Amniotic epithelial cell (primary cell): ENCODE measurements at regions not wholly inside any gene's neighbourhood (a gene's known extent, or its start where the extent isn't known, plus 50 kb on each side); places are given as distances from the start of the nearest gene placed in this dataset.
A peak's percentile ranks its signal among the peaks of the same experiment; 100 is the strongest.
"Not testable (repeated sequence)": the region's sequence is repeated elsewhere in the genome, so short reads cannot be mapped to it uniquely, and the experiment has no call there.

Source experiments
- DNase-seq: peaks from one replicate; pipeline ENCODE4 v3.0.0-alpha.2; 2010; ENCODE audit warnings: low read depth

- no peak for DNase-seq
Observed at GRCh38 chr3:95272781-95273180, 1209.9 kb downstream of the NSUN3 start.

- DNase-seq = peak; percentile 23
Observed at GRCh38 chr3:95277613-95278012, 1214.8 kb downstream of the NSUN3 start.

GRCh38 chr3:95280711-95281352, 1218.0 kb downstream of the NSUN3 start:
- DNase-seq = no peak

- DNase-seq = peak; percentile 84
Observed at GRCh38 chr3:95289295-95289694, 1226.4 kb downstream of the NSUN3 start.

- DNase-seq = peak; percentile 4
Observed at GRCh38 chr3:95297581-95297980, 1234.7 kb downstream of the NSUN3 start.

GRCh38 chr3:95302044-95302443, 1239.2 kb downstream of the NSUN3 start:
- DNase-seq = peak; percentile 90

GRCh38 chr3:95310560-95310959, 1247.7 kb downstream of the NSUN3 start:
- DNase-seq = no peak

- DNase-seq = no peak
Observed at GRCh38 chr3:95311272-95311671, 1248.4 kb downstream of the NSUN3 start.

- DNase-seq = no peak
Observed at GRCh38 chr3:95312650-95313049, 1249.8 kb downstream of the NSUN3 start.

GRCh38 chr3:95319921-95320494, 1257.1 kb downstream of the NSUN3 start:
- DNase-seq = peak; percentile 89

GRCh38 chr3:95327478-95327877, 1264.6 kb downstream of the NSUN3 start:
- DNase-seq = no peak

GRCh38 chr3:95333826-95334225, 1271.0 kb downstream of the NSUN3 start:
- DNase-seq = no peak

- DNase-seq = no peak
Observed at GRCh38 chr3:95334461-95334860, 1271.6 kb downstream of the NSUN3 start.

- no peak for DNase-seq
Observed at GRCh38 chr3:95335517-95335916, 1272.7 kb downstream of the NSUN3 start.

- DNase-seq = no peak
Observed at GRCh38 chr3:95338446-95338845, 1275.6 kb downstream of the NSUN3 start.

GRCh38 chr3:95341314-95341713, 1278.5 kb downstream of the NSUN3 start:
- no peak for DNase-seq

- no peak for DNase-seq
Observed at GRCh38 chr3:95343228-95343627, 1280.4 kb downstream of the NSUN3 start.

- no peak for DNase-seq
Observed at GRCh38 chr3:95343767-95344166, 1280.9 kb downstream of the NSUN3 start.

GRCh38 chr3:95347936-95348335, 1285.1 kb downstream of the NSUN3 start:
- not testable (repeated sequence) for DNase-seq

- no peak for DNase-seq
Observed at GRCh38 chr3:95348879-95349278, 1286.0 kb downstream of the NSUN3 start.

- DNase-seq = no peak
Observed at GRCh38 chr3:95350049-95350448, 1287.2 kb downstream of the NSUN3 start.

- no peak for DNase-seq
Observed at GRCh38 chr3:95351158-95351557, 1288.3 kb downstream of the NSUN3 start.

GRCh38 chr3:95352471-95352870, 1289.6 kb downstream of the NSUN3 start:
- DNase-seq = no peak

GRCh38 chr3:95354489-95354888, 1291.6 kb downstream of the NSUN3 start:
- no peak for DNase-seq
